Sigmoid colon (tissue), 6 donors: ENCODE measurements at regions not wholly inside any gene's neighbourhood (a gene's known extent, or its start where the extent isn't known, plus 50 kb on each side); places are given as distances from the start of the nearest gene placed in this dataset.
A peak's percentile ranks its signal among the peaks of the same experiment; 100 is the strongest.

Experiments
- DNase-seq: peaks from one replicate; pipeline ENCODE4 v3.0.0-alpha.2; 2019
- H3K27ac ChIP-seq, 4 donors: fragments of 200-600 bp; sonication (generic); one replicate each; pipeline ENCODE4 v1.5.1; 2016 to 2019; ENCODE audit warnings: mild to moderate bottlenecking in 1 of 4
- H3K27me3 ChIP-seq, 3 donors: fragments of 200-600 bp; sonication (generic); one replicate each; pipeline ENCODE4 v1.5.1; 2019; ENCODE audit warnings: mild to moderate bottlenecking in 1 of 3
- H3K36me3 ChIP-seq, 4 donors: fragments of 200-600 bp; sonication (generic); one replicate each; pipeline ENCODE4 v1.5.1; 2016 to 2019
- H3K4me1 ChIP-seq, 4 donors: fragments of 200-600 bp; sonication (generic); one replicate each; pipeline ENCODE4 v1.5.1; 2017 to 2019
- H3K4me3 ChIP-seq, 4 donors: fragments of 200-600 bp; sonication (generic); one replicate each; pipeline ENCODE4 v1.5.1; 2017 to 2019; ENCODE audit warnings: mild to moderate bottlenecking in 2 of 4, moderate library complexity in 1 of 4
- H3K9me3 ChIP-seq, 4 donors: fragments of 200-600 bp in 3 of 4; sonication (generic) in 3 of 4; one replicate each; pipeline versions ENCODE4 v1.5.1 to v1.6.1; 2013 to 2019
- EP300 ChIP-seq, 4 donors: sonication (generic); formaldehyde crosslinking; IDR thresholded peaks; one replicate each; pipeline ENCODE4 v1.6.1; 2017; ENCODE audit warnings: antibody characterized with exemption in 4 of 4
- POLR2A ChIP-seq, 2 donors: fragments of 450-650 bp; IDR thresholded peaks; one replicate each; pipeline ENCODE4 v1.6.1; 2016; ENCODE audit warnings: antibody characterized with exemption in 2 of 2, mild to moderate bottlenecking in 2 of 2, moderate library complexity in 2 of 2
- POLR2AphosphoS5 ChIP-seq, 4 donors: sonication (generic); formaldehyde crosslinking; IDR thresholded peaks; one replicate each; pipeline ENCODE4 v1.6.1; 2017; ENCODE audit warnings: antibody characterized with exemption in 4 of 4
- WGBS, 2 donors: extraction: QIAGEN DNeasy Blood & Tissue Kit; methylation state at CpG; one replicate each; pipeline ENCODE4 v1.1.7; 2013; 5-methylcytosine and 5-hydroxymethylcytosine counted together
- intact Hi-C: fragments of 100-400 bp; cut with DNase I; formaldehyde crosslinking; loops from one replicate; pipeline ENCODE4 v1.15.1; 2023
- TF ChIP-seq, protein P1 (sequence below), 4 experiments: fragments of 450-650 bp in 3 of 4; fragments of 200-600 bp in 1 of 4; IDR thresholded peaks; one replicate each; pipeline ENCODE4 v1.5.1; 2016 to 2019; ENCODE audit warnings: antibody characterized with exemption in 4 of 4, mild to moderate bottlenecking in 3 of 4, moderate library complexity in 2 of 4
- donor health status: healthy with polysubstance abuse.
- donor health status: healthy.

- H3K9me3 ChIP-seq = no peaks in the 10 kb centered on the region
- no peak overlapping the region for H3K27ac ChIP-seq
- no peaks in the 10 kb centered on the region for H3K36me3 ChIP-seq
- peaks cover 0 to 14% (median 1%) of the 10 kb centered on the region in 3 donors for H3K27me3 ChIP-seq
- intact Hi-C loops = no loop called here
- no peak overlapping the region for H3K4me3 ChIP-seq
- TF ChIP-seq EP300 (IDR thresholded peaks at IDR 0.05) (no peak), POLR2AphosphoS5 (IDR thresholded peaks at IDR 0.05) (no peak)
- TF ChIP-seq, protein P1, sequence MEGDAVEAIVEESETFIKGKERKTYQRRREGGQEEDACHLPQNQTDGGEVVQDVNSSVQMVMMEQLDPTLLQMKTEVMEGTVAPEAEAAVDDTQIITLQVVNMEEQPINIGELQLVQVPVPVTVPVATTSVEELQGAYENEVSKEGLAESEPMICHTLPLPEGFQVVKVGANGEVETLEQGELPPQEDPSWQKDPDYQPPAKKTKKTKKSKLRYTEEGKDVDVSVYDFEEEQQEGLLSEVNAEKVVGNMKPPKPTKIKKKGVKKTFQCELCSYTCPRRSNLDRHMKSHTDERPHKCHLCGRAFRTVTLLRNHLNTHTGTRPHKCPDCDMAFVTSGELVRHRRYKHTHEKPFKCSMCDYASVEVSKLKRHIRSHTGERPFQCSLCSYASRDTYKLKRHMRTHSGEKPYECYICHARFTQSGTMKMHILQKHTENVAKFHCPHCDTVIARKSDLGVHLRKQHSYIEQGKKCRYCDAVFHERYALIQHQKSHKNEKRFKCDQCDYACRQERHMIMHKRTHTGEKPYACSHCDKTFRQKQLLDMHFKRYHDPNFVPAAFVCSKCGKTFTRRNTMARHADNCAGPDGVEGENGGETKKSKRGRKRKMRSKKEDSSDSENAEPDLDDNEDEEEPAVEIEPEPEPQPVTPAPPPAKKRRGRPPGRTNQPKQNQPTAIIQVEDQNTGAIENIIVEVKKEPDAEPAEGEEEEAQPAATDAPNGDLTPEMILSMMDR (IDR thresholded peaks at IDR 0.05) = no peak
- H3K4me1 ChIP-seq = no peaks in the 10 kb centered on the region
- WGBS, 2 donors = 83 to 88% methylated on average over 11 of the region's 11 CpGs
- DNase-seq = peak; percentile 52
These were observed 306.2 kb downstream of the MATN1 start for GRCh38 chr1:30417001-30417700.

- Histone ChIP-seq H3K36me3 (no peaks in the 10 kb centered on the region), H3K4me1 (no peaks in the 10 kb centered on the region), H3K9me3 (no peaks in the 10 kb centered on the region), H3K27ac (no peak overlapping the region), H3K4me3 (no peak overlapping the region), H3K27me3 (peaks cover 0 to 14% (median 0%) of the 10 kb centered on the region in 3 donors)
- intact Hi-C loops = no loop called here
- 66 to 82% methylated on average over 6 of the region's 6 CpGs for WGBS, 2 donors
- DNase-seq = peak; percentile 22
- TF ChIP-seq EP300 (IDR thresholded peaks at IDR 0.05) (no peak), POLR2A (IDR thresholded peaks at IDR 0.05) (no peak), POLR2AphosphoS5 (IDR thresholded peaks at IDR 0.05) (no peak)
- TF ChIP-seq, protein P1 (IDR thresholded peaks at IDR 0.05) = no peak
These were observed 307.1 kb downstream of the MATN1 start for GRCh38 chr1:30416221-30416820.

DNA sequence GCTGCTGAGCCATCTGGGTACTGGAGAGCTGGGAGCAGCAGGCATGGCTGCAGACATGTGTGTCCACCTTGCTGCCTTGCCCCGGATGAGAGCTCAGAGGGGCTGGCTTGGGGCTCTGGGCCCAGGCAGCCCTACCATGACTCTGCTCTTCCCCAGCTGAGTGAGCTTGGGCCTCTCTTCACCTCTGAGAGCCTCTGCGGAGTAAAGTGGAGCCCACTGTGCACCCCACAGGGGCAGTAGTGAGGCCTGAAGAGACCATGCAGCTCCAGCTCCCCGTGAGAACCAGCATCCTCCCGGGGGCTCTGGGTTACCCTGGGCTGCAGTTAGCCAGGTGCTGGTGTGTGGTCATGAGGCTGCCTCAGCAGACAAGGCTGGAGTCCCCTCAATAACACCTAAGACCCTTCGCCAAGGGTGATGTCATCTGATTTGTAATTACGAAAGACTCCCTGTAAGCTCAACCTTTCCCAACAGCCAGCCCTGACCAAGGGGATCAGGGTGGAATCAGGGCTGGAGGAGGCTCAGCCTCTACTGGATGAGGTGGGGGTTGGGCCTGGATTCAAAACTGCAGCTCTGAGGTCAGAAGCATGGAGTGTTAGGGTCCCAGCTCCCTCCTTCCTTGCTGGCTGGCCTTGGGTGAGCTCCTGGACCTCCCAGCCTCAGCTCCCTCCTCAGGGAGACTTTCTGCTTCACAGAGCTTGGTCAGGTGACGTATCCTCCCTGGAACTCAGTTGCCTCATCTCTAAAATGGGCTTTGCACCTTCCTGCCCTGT is 308.0 kb downstream of the MATN1 start:
- Histone ChIP-seq H3K27ac (no peak overlapping the region), H3K27me3 (peaks cover 0 to 24% (median 0%) of the 10 kb centered on the region in 3 donors), H3K4me1 (no peaks in the 10 kb centered on the region), H3K36me3 (no peaks in the 10 kb centered on the region), H3K9me3 (no peaks in the 10 kb centered on the region), H3K4me3 (no peak overlapping the region)
- WGBS, 2 donors = 78 to 87% methylated on average over 7 of the region's 7 CpGs
- no peak for TF ChIP-seq POLR2AphosphoS5 (IDR thresholded peaks at IDR 0.05)
- peak; percentile 30 for DNase-seq
- intact Hi-C loops = no loop called here

- 34 to 50% methylated on average over 3 of the region's 3 CpGs for WGBS, 2 donors
- Histone ChIP-seq H3K9me3 (no peaks in the 10 kb centered on the region), H3K27ac (no peak overlapping the region), H3K4me1 (no peaks in the 10 kb centered on the region), H3K27me3 (peaks cover 0 to 28% (median under 1%) of the 10 kb centered on the region in 3 donors), H3K36me3 (no peaks in the 10 kb centered on the region), H3K4me3 (no peak overlapping the region)
- TF ChIP-seq EP300 (IDR thresholded peaks at IDR 0.05) = no peak
- TF ChIP-seq, protein P1 (IDR thresholded peaks at IDR 0.05) = no peak
- TF ChIP-seq POLR2A (IDR thresholded peaks at IDR 0.05) = no peak
- TF ChIP-seq POLR2AphosphoS5 (IDR thresholded peaks at IDR 0.05) = no peak
- DNase-seq = peak; percentile 28
- intact Hi-C loops = no loop called here
These were observed 308.6 kb downstream of the MATN1 start for GRCh38 chr1:30414851-30415165.
